Prostate gland (tissue), 2 donors: ENCODE measurements at regions not wholly inside any gene's neighbourhood (a gene's known extent, or its start where the extent isn't known, plus 50 kb on each side); places are given as distances from the start of the nearest gene placed in this dataset.

Source experiments
- CTCF ChIP-seq, 4 experiments: fragments of 200-600 bp in 2 of 4; fragments of 450-650 bp in 2 of 4; sonication (generic) in 2 of 4; IDR thresholded peaks; 1 replicate in 3 of 4; 2 replicates in 1 of 4; pipeline ENCODE4 v1.5.1; 2016 to 2019; ENCODE audit warnings: antibody characterized with exemption in 4 of 4, mild to moderate bottlenecking in 2 of 4, moderate library complexity in 2 of 4
- POLR2AphosphoS5 ChIP-seq: sonication (generic); formaldehyde crosslinking; IDR thresholded peaks from one replicate; pipeline ENCODE4 v1.6.1; 2017; ENCODE audit warnings: antibody characterized with exemption

- TF ChIP-seq CTCF (IDR thresholded peaks at IDR 0.05) (no peak), POLR2AphosphoS5 (no peak)
Measured at GRCh38 chr16:73364413-73364812, 316.5 kb upstream of the ZFHX3 start.
